K562 (cell line): ENCODE measurements at regions not wholly inside any gene's neighbourhood (a gene's known extent, or its start where the extent isn't known, plus 50 kb on each side); places are given as distances from the start of the nearest gene placed in this dataset.

Experiments used
- ATAC-seq: fragments of 200-7000 bp; cut with Tn5 transposase; 3 replicates; pipeline ENCODE4 v1.9.1; 2020; ENCODE audit warnings: moderate library complexity
- BruUV-seq: library from RNA; stranded (reverse); fragments of 400-500 nt; replicated peaks from 2 replicates; lab custom pipeline; 2021; lab: Mats Ljungman, UMichigan
- CTCF ChIA-PET: fragments of 300-600 bp; formaldehyde crosslinking; extraction: SDS; loops from one replicate; lab custom pipeline; 2021; ENCODE audit warnings: low intra/inter-chr PET ratio; lab: Yijun Ruan, JAX
- POLR2A ChIA-PET: fragments of 300-600, 350-650 bp; sonication (Branson Sonifier 250); formaldehyde crosslinking; extraction: SDS; loops from one replicate; lab custom pipeline; 2021; ENCODE audit warnings: antibody characterized with exemption, inconsistent platforms; lab: Yijun Ruan, JAX
- DNase-seq, 4 experiments: peaks; one replicate each; pipeline versions ENCODE4 v3.0.0 to v3.0.0-alpha.2; 2011 to 2018; ENCODE audit warnings: low spot score in 3 of 4, mixed read lengths in 3 of 4; ENCODE audit errors: extremely low read depth in 1 of 4
- FAIRE-seq: peaks from 2 replicates; lab custom pipeline; 2011; peaks lifted over from hg19 to GRCh38; lab: Jason Lieb, UNC
- H2AFZ ChIP-seq: 2 replicates; pipeline ENCODE4 v1.6.0; 2011; ENCODE audit warnings: low read depth, low read length, control low read depth, inconsistent platforms
- H3K27ac ChIP-seq: fragments of 200-600 bp; 3 replicates; pipeline ENCODE4 v1.8.0; 2011; ENCODE audit warnings: low read depth, mild to moderate bottlenecking, control low read depth, inconsistent platforms, low read length, moderate library complexity, mixed read lengths; ENCODE audit errors: extremely low read depth
- H3K27me3 ChIP-seq, 2 experiments: fragments of 300-600 bp in 1 of 2; 2 replicates in 1 of 2; 3 replicates in 1 of 2; pipeline versions ENCODE4 v1.6.0 to v1.8.0; 2011; ENCODE audit warnings: inconsistent platforms in 2 of 2, low read length in 2 of 2, mild to moderate bottlenecking in 1 of 2, mixed read lengths in 1 of 2, moderate library complexity in 1 of 2; ENCODE audit not compliant: control insufficient read depth in 2 of 2, insufficient read depth in 2 of 2
- H3K36me3 ChIP-seq: fragments of 300-600 bp; 3 replicates; pipeline ENCODE4 v1.8.0; 2011; ENCODE audit warnings: mild to moderate bottlenecking, low read length, inconsistent platforms; ENCODE audit not compliant: control insufficient read depth, insufficient read depth
- H3K4me1 ChIP-seq, 2 experiments: fragments of 200-600 bp in 1 of 2; replicated peaks in 1 of 2; 2 replicates in 1 of 2; 3 replicates in 1 of 2; pipeline versions ENCODE4 v1.5.1 to v1.8.0; 2011; ENCODE audit warnings: inconsistent platforms in 2 of 2, low read length in 2 of 2, mild to moderate bottlenecking in 1 of 2, mixed read lengths in 1 of 2, moderate library complexity in 1 of 2; ENCODE audit not compliant: control insufficient read depth in 2 of 2, insufficient read depth in 2 of 2
- H3K4me2 ChIP-seq: 2 replicates; pipeline ENCODE4 v1.6.1; 2011; ENCODE audit warnings: low read length, control low read depth, inconsistent platforms, mixed read lengths; ENCODE audit not compliant: insufficient read depth
- H3K4me3 ChIP-seq: fragments of 200-600 bp; sonication (generic), shearing (Covaris generic); 2 replicates; pipeline ENCODE4 v1.5.1; 2016; ENCODE audit warnings: control low read depth, inconsistent platforms
- H3K79me2 ChIP-seq: fragments of 200-600 bp; 3 replicates; pipeline ENCODE4 v1.8.0; 2011; ENCODE audit warnings: low read length, inconsistent platforms; ENCODE audit not compliant: control insufficient read depth, insufficient read depth
- H3K9ac ChIP-seq, 2 experiments: 2 replicates each; pipeline versions ENCODE4 v1.6.0 to v1.6.1; 2011; ENCODE audit warnings: low read depth in 2 of 2, low read length in 2 of 2, control low read depth in 1 of 2, inconsistent platforms in 1 of 2, mild to moderate bottlenecking in 1 of 2, mixed read lengths in 1 of 2; ENCODE audit not compliant: insufficient read depth in 1 of 2
- H3K9me1 ChIP-seq: one replicate; pipeline ENCODE4 v1.6.0; 2011; ENCODE audit warnings: inconsistent platforms, mild to moderate bottlenecking, low read length, moderate library complexity; ENCODE audit not compliant: control insufficient read depth, insufficient read depth
- H3K9me3 ChIP-seq: replicated peaks from 2 replicates; pipeline ENCODE4 v1.5.1; 2011; ENCODE audit warnings: low read depth, low read length, inconsistent platforms; ENCODE audit not compliant: control insufficient read depth, insufficient read depth
- H4K20me1 ChIP-seq: replicated peaks from 2 replicates; pipeline ENCODE4 v1.6.1; 2011; ENCODE audit warnings: low read length, inconsistent platforms, mixed read lengths; ENCODE audit not compliant: control insufficient read depth, insufficient read depth
- HOMEZ ChIP-seq: fragments of 250-450 bp; sonication (Bioruptor Pico); IDR thresholded peaks from 2 replicates; pipeline ENCODE4 v1.4.0; 2020; ENCODE audit warnings: mild to moderate bottlenecking, moderate library complexity
- MCM5 ChIP-seq: fragments of 450-650 bp; IDR thresholded peaks from 2 replicates; pipeline ENCODE4 v1.6.1; 2016; ENCODE audit warnings: low read depth
- MEF2D ChIP-seq: conservative IDR thresholded peaks from 2 replicates; pipeline ENCODE4 v1.6.1; 2016; ENCODE audit warnings: low read depth, missing genetic modification characterization, missing compliant biosample characterization
- NFXL1 ChIP-seq: fragments of 450-650 bp; formaldehyde crosslinking; IDR thresholded peaks from 2 replicates; pipeline ENCODE4 v1.4.0; 2021; ENCODE audit warnings: mild to moderate bottlenecking
- ZMIZ1 ChIP-seq, 2 experiments: fragments of 150-350 bp in 1 of 2; IDR thresholded peaks; 2 replicates each; pipeline ENCODE4 v1.6.1; 2012 to 2016; ENCODE audit warnings: low read depth in 2 of 2, low read length in 2 of 2, mild to moderate bottlenecking in 1 of 2, moderate library complexity in 1 of 2
- ZNF174 ChIP-seq: fragments of 250-450 bp; sonication (Bioruptor Pico); IDR thresholded peaks from 2 replicates; pipeline ENCODE4 v1.4.0; 2020; ENCODE audit warnings: mild to moderate bottlenecking
- ZNF311 ChIP-seq: fragments of 250-450 bp; sonication (Bioruptor Pico); IDR thresholded peaks from 2 replicates; pipeline ENCODE4 v1.4.0; 2020; ENCODE audit warnings: mild to moderate bottlenecking, moderate library complexity
- ZNF609 ChIP-seq: sonication (generic); formaldehyde crosslinking; IDR thresholded peaks from 2 replicates; pipeline ENCODE4 v1.8.1; 2023; ENCODE audit warnings: missing genetic modification reagents, mild to moderate bottlenecking, borderline replicate concordance
- WGBS: fragments of 100-300 bp; shearing (Covaris generic); methylation state at CpG from one replicate; pipeline ENCODE4 v1.1.6; 2016; ENCODE audit warnings: low coverage, mixed read lengths; ENCODE audit not compliant: insufficient coverage; ENCODE audit errors: missing lambda C conversion rate; 5-methylcytosine and 5-hydroxymethylcytosine counted together
- in situ Hi-C: fragments of 300-500 bp; cut with MboI; formaldehyde crosslinking; loops from 4 replicates; pipeline ENCODE4 v1.15.0; 2018; ENCODE audit warnings: inconsistent platforms, mixed read lengths
- intact Hi-C: fragments of 100-400 bp; cut with micrococcal nuclease; formaldehyde crosslinking; loops from 2 replicates; pipeline ENCODE4 v1.14.2; 2022
- TF ChIP-seq, protein P1 (sequence below): fragments of 250-450 bp; sonication (Bioruptor Pico); IDR thresholded peaks from 2 replicates; pipeline ENCODE4 v1.8.0; 2022; ENCODE audit warnings: inconsistent platforms, mild to moderate bottlenecking, moderate library complexity, borderline replicate concordance

DNA sequence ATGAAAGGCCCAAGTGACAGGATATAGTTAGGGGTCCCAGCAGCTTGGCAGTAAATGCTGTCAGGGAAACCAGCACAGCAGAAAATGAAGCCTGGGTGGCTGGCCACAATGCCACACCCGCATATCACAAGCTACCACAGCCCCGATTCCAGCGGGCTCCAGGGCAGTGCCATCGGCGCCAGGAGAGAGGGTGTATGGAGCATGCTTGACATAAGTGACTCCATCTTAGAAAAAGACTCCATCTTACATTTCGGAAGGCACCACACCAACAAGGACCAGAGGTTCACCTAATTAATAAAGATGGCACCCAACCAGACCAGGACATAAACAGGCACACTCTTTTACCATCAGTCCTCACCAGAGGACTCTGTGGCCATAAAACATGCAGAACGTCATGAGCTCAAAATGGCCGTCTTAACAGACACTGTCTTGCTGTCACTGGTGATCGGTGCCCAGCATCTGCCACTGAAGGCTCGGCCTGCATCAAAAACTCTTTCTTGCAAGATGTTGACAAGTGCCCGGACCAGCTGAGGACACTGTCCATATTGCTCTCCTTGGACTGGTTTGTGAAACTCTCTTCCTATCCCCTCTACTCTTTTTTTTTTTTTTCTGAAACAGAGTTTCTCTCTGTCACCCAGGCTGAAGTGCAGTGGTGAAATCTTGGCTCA lies 67.4 kb upstream of the SPIN1 start:
- H3K9ac ChIP-seq = no peak overlapping the region
- POLR2A ChIA-PET = interaction anchor here (0.6 kb wide), 1 partner anchor 27 kb away, joined by 3 read pairs; no protein-coding TSS in a partner anchor
- H3K4me3 ChIP-seq = no peak overlapping the region
- no peak overlapping the region for H3K27ac ChIP-seq
- no peaks in the 10 kb centered on the region for H3K4me1 ChIP-seq
- intact Hi-C loops (no loop called here), in situ Hi-C loops (loop anchor here (25.0 kb wide), 1 partner anchor 634 kb away; no protein-coding TSS in a partner anchor)
- no peaks in the 10 kb centered on the region for H3K9me3 ChIP-seq
- no peak for DNase-seq
- peaks cover 0 to 13% of the 10 kb centered on the region in 2 experiments for H3K27me3 ChIP-seq
- 3% methylated on average over 10 of the region's 11 CpGs for WGBS
- H3K4me2 ChIP-seq = no peak overlapping the region
- CTCF ChIA-PET = no interaction called here
- BruUV-seq = no TSS peak
- H2AFZ ChIP-seq = no peak overlapping the region
- no peaks in the 10 kb centered on the region for H3K9me1 ChIP-seq
- H3K79me2 ChIP-seq = no peaks in the 10 kb centered on the region
- no peak for FAIRE-seq
- H4K20me1 ChIP-seq = no peaks in the 10 kb centered on the region
- no peak for ATAC-seq
- no peaks in the 10 kb centered on the region for H3K36me3 ChIP-seq
- TF ChIP-seq MEF2D (tag) = 0 out of 2 replicates have a peak, but pooled peaks have one; percentile 40
- no peak for TF ChIP-seq ZNF174 (CRISPR knock-in tag)
- TF ChIP-seq HOMEZ (CRISPR knock-in tag) = no peak
- TF ChIP-seq, protein P1, sequence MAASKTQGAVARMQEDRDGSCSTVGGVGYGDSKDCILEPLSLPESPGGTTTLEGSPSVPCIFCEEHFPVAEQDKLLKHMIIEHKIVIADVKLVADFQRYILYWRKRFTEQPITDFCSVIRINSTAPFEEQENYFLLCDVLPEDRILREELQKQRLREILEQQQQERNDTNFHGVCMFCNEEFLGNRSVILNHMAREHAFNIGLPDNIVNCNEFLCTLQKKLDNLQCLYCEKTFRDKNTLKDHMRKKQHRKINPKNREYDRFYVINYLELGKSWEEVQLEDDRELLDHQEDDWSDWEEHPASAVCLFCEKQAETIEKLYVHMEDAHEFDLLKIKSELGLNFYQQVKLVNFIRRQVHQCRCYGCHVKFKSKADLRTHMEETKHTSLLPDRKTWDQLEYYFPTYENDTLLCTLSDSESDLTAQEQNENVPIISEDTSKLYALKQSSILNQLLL (CRISPR knock-in tag) = no peak
- TF ChIP-seq ZNF609 (CRISPR knock-in tag) = no peak
- TF ChIP-seq NFXL1 (CRISPR knock-in tag) = no peak
- TF ChIP-seq ZMIZ1 (IDR thresholded peaks at IDR 0.05; ENCODE audit: low read depth in 2 of 2, low read length in 2 of 2) = no peak
- TF ChIP-seq ZNF311 (CRISPR knock-in tag) = peak; percentile 63; the same call in 1 of the 2 replicates
- TF ChIP-seq MCM5 = no peak
